Right lobe of liver (tissue), 4 donors: ENCODE measurements at regions not wholly inside any gene's neighbourhood (a gene's known extent, or its start where the extent isn't known, plus 50 kb on each side); places are given as distances from the start of the nearest gene placed in this dataset.

ENCODE experiments used
- CTCF ChIP-seq, 4 donors: fragments of 200-600 bp in 3 of 4; fragments of 450-650 bp in 1 of 4; IDR thresholded peaks; one replicate each; pipeline versions ENCODE4 v1.5.1 to v1.8.0; 2016 to 2022; ENCODE audit warnings: antibody characterized with exemption in 4 of 4, mild to moderate bottlenecking in 2 of 4
- POLR2A ChIP-seq: fragments of 450-650 bp; IDR thresholded peaks from one replicate; pipeline ENCODE4 v1.6.1; 2017; ENCODE audit warnings: antibody characterized with exemption, mild to moderate bottlenecking
- donor health status: DM: no; HTN: no; CAD: no.
- donor health status: DM: no; HTN: no; CAD: no.
- donor health status: DM: no; HTN: yes; CAD: no.

GRCh38 chr3:81339040-81339845, 422.2 kb downstream of the GBE1 start:
- TF ChIP-seq CTCF (IDR thresholded peaks at IDR 0.05) (peak; percentile 32 to 52 (median 44)), POLR2A (no peak)
